Thyroid gland (tissue), 4 donors: ENCODE measurements at regions not wholly inside any gene's neighbourhood (a gene's known extent, or its start where the extent isn't known, plus 50 kb on each side); places are given as distances from the start of the nearest gene placed in this dataset.

Experiments
- CTCF ChIP-seq, 6 experiments: fragments of 200-600 bp in 3 of 6; fragments of 450-650 bp in 3 of 6; sonication (generic) in 3 of 6; IDR thresholded peaks; one replicate each; pipeline ENCODE4 v1.5.1; 2016 to 2019; ENCODE audit warnings: antibody characterized with exemption in 6 of 6, mild to moderate bottlenecking in 2 of 6, inconsistent platforms in 1 of 6, moderate library complexity in 1 of 6
- POLR2A ChIP-seq, 2 donors: fragments of 450-650 bp; IDR thresholded peaks; one replicate each; pipeline ENCODE4 v1.6.1; 2017; ENCODE audit warnings: antibody characterized with exemption in 2 of 2, mild to moderate bottlenecking in 2 of 2, moderate library complexity in 1 of 2

GRCh38 chr11:41788177-41788576 lies 328.7 kb upstream of the LRRC4C start:
- no peak for TF ChIP-seq POLR2A (IDR thresholded peaks at IDR 0.05)
- TF ChIP-seq CTCF (IDR thresholded peaks at IDR 0.05) = no peak
